ENCODE measurements at regions not wholly inside any gene's neighbourhood (a gene's known extent, or its start where the extent isn't known, plus 50 kb on each side); places are given as distances from the start of the nearest gene placed in this dataset.

DNA sequence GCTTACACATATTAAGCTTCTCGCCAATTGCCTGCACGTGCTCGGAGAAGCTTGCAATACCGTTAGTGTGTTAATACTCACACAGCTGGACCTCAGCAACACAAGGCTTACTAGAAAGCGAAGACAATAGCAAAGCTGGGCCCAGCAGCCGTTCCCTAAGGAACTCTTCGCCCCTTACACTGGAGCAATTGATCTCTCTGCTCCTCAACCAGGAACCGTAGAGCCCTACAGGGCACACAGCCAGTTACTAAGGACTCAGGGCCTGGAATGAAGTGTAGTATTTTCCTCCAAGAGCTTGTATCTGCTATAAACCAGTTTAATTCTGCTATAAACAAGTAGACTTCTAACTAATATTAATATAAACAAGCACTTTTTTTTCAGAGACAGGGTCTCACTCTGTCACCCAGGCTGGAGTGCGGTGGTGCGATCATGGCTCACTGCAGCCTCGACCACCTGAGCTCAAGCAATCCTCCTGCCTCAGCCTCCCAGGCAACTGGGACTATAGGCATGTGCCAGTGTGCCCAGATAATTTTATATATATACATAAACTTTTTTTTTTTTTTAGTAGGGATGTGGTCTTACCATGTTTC is 67.0 kb upstream of the SIMC1 start:
- FAIRE-seq (no peak), DNase-seq (no peak)
- intact Hi-C loops (cut with DNase I), result no loop called here
- no peak overlapping the region for H3K9ac ChIP-seq (ENCODE audit: low read length in 3 of 3)
- no peak overlapping the region for H3K4me3 ChIP-seq (ENCODE audit: low read length in 3 of 3)
- H3K27ac ChIP-seq (ENCODE audit: low read depth in 2 of 2, low read length in 2 of 2), result no peak overlapping the region
- no peaks in the 10 kb centered on the region for H3K9me3 ChIP-seq (ENCODE audit: control insufficient read depth in 2 of 3, insufficient read depth in 1 of 3, low read length in 3 of 3)
- TF ChIP-seq, protein P1, sequence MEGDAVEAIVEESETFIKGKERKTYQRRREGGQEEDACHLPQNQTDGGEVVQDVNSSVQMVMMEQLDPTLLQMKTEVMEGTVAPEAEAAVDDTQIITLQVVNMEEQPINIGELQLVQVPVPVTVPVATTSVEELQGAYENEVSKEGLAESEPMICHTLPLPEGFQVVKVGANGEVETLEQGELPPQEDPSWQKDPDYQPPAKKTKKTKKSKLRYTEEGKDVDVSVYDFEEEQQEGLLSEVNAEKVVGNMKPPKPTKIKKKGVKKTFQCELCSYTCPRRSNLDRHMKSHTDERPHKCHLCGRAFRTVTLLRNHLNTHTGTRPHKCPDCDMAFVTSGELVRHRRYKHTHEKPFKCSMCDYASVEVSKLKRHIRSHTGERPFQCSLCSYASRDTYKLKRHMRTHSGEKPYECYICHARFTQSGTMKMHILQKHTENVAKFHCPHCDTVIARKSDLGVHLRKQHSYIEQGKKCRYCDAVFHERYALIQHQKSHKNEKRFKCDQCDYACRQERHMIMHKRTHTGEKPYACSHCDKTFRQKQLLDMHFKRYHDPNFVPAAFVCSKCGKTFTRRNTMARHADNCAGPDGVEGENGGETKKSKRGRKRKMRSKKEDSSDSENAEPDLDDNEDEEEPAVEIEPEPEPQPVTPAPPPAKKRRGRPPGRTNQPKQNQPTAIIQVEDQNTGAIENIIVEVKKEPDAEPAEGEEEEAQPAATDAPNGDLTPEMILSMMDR (IDR thresholded peaks at IDR 0.05; ENCODE audit: borderline replicate concordance, extremely low read depth, insufficient read depth), result no peak
- H3K4me1 ChIP-seq (ENCODE audit: control insufficient read depth in 2 of 3, insufficient read depth in 2 of 3, low read depth in 1 of 3, low read length in 3 of 3), result peaks cover 0 to under 1% (median 0%) of the 10 kb centered on the region in 3 donors
- H3K27me3 ChIP-seq (ENCODE audit: control insufficient read depth, insufficient read depth, low read length), result no peaks in the 10 kb centered on the region
- no peaks in the 10 kb centered on the region for H3K36me3 ChIP-seq (ENCODE audit: control insufficient read depth in 2 of 3, insufficient read depth in 3 of 3, low read length in 3 of 3)

DNA sequence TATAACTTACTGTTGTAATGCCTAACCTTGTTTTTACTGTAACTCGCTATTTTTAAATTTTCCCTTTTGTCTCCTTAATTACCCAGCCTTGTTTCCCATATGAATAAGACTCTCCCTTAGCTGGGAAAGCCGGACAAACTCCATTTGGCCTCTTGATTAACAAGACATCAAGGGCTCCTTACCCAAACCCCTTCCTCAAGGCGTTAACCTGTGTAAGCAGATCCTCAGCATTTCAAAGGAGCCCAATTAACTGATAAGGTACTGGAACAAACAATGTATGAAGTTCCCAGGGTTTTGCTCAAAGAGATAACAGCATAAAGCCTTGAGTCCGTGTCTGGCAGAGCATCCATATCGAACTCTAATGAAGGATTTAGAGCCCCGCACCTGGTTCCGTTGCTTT is 66.0 kb upstream of the SIMC1 start:
- H3K9ac ChIP-seq (ENCODE audit: low read length in 3 of 3), result no peak overlapping the region
- no peaks in the 10 kb centered on the region for H3K36me3 ChIP-seq (ENCODE audit: control insufficient read depth in 2 of 3, insufficient read depth in 3 of 3, low read length in 3 of 3)
- TF ChIP-seq, protein P1 (IDR thresholded peaks at IDR 0.05; ENCODE audit: borderline replicate concordance, extremely low read depth, insufficient read depth), result no peak
- intact Hi-C loops (cut with DNase I), result no loop called here
- no peak overlapping the region for H3K27ac ChIP-seq (ENCODE audit: low read depth in 2 of 2, low read length in 2 of 2)
- H3K4me3 ChIP-seq (ENCODE audit: low read length in 3 of 3), result no peak overlapping the region
- H3K4me1 ChIP-seq (ENCODE audit: control insufficient read depth in 2 of 3, insufficient read depth in 2 of 3, low read depth in 1 of 3, low read length in 3 of 3), result no peaks in the 10 kb centered on the region
- no peaks in the 10 kb centered on the region for H3K9me3 ChIP-seq (ENCODE audit: control insufficient read depth in 2 of 3, insufficient read depth in 1 of 3, low read length in 3 of 3)
- DNase-seq (no peak), FAIRE-seq (no peak)
- H3K27me3 ChIP-seq (ENCODE audit: control insufficient read depth, insufficient read depth, low read length), result no peaks in the 10 kb centered on the region

DNA sequence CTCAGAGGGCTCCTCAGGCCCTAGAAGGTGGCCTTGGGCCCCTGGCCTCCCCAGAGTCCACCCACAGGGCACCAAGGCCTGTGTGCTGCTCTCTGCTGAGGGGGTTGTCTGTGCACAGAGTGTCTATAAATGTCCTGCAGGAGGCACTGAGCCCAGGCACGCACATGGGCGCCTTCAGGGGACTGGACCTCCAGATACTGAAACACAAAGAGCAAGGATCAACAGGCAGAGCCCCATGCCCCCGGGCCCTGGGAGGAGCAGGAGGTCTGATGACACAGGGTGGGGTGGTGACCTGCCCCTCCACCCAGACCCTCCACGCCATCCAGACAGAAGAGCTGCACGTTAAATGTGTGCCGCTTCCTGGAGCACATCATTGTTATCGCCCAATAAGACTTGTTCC is 64.6 kb upstream of the SIMC1 start:
- DNase-seq (peak in 2 of 5 donors; percentile 6 to 35), FAIRE-seq (no peak)
- TF ChIP-seq, protein P1 (IDR thresholded peaks at IDR 0.05; ENCODE audit: borderline replicate concordance, extremely low read depth, insufficient read depth), result no peak
- H3K9ac ChIP-seq (ENCODE audit: low read length in 3 of 3), result no peak overlapping the region
- no peak overlapping the region for H3K27ac ChIP-seq (ENCODE audit: low read depth in 2 of 2, low read length in 2 of 2)
- no peaks in the 10 kb centered on the region for H3K27me3 ChIP-seq (ENCODE audit: control insufficient read depth, insufficient read depth, low read length)
- intact Hi-C loops (cut with DNase I), result no loop called here
- no peaks in the 10 kb centered on the region for H3K36me3 ChIP-seq (ENCODE audit: control insufficient read depth in 2 of 3, insufficient read depth in 3 of 3, low read length in 3 of 3)
- no peaks in the 10 kb centered on the region for H3K4me1 ChIP-seq (ENCODE audit: control insufficient read depth in 2 of 3, insufficient read depth in 2 of 3, low read depth in 1 of 3, low read length in 3 of 3)
- no peaks in the 10 kb centered on the region for H3K9me3 ChIP-seq (ENCODE audit: control insufficient read depth in 2 of 3, insufficient read depth in 1 of 3, low read length in 3 of 3)
- no peak overlapping the region for H3K4me3 ChIP-seq (ENCODE audit: low read length in 3 of 3)
